GM21529 (cell line): ENCODE measurements at regions not wholly inside any gene's neighbourhood (a gene's known extent, or its start where the extent isn't known, plus 50 kb on each side); places are given as distances from the start of the nearest gene placed in this dataset.
"Not testable (repeated sequence)": the region's sequence is repeated elsewhere in the genome, so short reads cannot be mapped to it uniquely, and the experiment has no call there.

Source experiments
- ATAC-seq: cut with Tn5 transposase; IDR thresholded peaks from one replicate; pipeline ENCODE4 v1.9.1; 2021; ENCODE audit not compliant: unreplicated experiment

DNA sequence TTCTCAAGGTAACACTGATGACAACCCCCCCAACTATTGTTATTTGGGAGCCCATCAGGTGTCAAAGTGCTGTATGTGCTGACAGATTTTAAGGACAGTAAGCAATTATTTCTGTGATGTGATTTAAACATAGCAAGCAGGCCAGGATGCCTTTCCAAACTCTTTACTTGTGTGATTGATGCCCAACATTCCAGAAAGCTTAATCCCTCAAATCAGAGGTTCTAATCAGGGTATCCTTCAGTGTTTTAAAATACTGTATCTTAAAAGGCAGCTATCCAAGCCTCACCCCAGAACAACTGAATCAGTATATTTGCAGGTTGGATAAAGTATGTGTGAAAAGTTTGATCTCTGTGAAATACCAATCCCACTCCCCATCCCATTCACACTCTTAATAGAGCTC is 119.7 kb downstream of the GASK1B start:
- ATAC-seq, result no peak

- ATAC-seq, result no peak
These were observed 121.2 kb downstream of the GASK1B start for GRCh38 chr4:158051401-158052235.

DNA sequence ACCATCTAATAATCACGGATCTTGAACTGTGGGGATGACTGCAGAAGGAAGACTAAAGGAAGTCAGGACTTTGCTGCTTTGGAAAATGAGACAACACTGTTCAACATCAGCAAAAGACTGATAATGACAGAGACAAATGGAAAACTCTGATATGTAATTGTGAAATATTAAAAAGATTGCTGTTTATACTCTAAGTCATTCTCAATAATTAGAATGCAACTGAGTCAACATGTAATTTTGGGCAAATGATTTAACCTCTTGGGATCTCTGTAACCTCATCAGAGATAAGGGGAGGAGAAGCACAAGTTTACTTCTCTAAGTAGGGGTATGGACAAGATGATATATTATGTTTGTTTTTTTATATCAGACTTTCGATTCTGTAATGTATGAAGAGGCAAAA is 121.9 kb downstream of the GASK1B start:
- no peak for ATAC-seq

DNA sequence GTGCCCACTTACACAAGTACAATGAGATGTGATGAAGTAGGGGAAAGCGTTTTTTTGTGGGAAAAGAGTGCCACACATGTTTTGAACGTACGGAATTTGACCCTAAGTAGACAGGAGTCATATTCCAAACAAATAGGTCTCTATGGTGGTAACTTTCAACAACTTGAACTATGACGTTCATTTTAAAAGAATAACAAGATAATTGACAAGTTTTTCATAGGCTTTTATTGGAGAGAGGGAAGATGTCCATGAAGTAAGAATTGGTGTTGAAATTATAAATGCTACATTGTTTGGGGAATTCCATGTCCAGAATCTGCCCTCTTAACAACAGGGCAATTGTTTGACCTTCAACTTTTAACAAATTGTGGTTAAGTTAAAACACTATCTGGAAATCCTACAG is 126.5 kb downstream of the GASK1B start:
- ATAC-seq, result no peak

DNA sequence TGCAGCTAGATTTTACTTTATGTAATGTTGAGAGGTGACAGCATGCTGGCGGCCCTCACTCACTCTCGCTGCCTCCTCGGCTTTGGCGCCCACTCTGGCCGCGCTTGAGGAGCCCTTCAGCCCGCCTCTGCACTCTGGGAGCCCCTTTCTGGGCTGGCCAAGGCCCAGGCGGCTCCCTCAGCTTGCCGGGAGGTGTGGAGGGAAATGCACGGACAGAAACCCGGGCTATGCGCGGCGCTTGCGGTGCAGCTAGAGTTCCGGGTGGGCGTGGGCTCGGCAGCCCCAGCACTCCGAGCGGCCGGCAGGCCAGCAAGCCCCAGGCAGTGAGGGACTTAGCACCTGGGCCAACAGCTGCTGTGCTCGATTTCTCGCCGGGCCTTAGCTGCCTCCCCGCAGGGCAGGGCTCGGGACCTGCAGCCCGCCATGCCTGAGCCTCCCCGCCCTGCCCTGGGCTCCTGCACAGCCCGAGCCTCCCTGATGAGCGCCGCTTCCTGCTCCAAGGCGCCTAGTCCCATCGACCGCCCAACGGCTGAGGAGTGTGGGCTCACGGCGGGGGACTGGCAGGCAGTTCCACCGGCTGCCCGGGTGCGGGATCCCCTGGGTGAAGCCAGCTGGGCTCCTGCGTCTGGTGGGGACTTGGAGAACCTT is 128.7 kb downstream of the GASK1B start:
- ATAC-seq, result no peak

GRCh38 chr4:158042591-158043030 is 130.2 kb downstream of the GASK1B start:
- no peak for ATAC-seq

GRCh38 chr4:158038718-158039117 is 134.1 kb downstream of the GASK1B start:
- no peak for ATAC-seq

GRCh38 chr4:158036998-158037397 is 135.8 kb downstream of the GASK1B start:
- ATAC-seq, result no peak

DNA sequence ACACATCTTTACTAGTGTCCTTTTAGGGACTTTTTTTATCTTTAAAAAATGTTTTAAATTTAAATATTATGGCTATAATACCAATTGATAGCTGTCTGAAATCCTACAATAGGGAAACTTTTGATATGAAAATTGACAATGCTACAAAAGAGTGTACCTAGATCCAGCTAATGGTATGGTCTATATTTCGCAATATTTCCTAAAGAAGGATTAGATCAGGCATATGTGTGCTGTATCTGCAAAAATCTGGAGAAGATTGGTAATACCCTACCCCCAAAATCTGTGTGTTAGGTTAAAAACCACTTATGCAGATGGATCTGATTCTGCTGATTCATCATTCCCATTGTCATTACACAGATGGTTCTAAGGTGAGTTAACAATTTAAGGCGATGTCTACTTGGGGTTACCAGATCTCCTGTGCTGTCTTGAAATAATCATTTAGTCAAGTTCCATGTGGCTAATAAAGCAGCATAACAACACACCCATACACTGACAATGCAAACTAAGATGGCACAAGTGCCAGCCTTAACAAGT is 137.1 kb downstream of the GASK1B start:
- ATAC-seq, result no peak

DNA sequence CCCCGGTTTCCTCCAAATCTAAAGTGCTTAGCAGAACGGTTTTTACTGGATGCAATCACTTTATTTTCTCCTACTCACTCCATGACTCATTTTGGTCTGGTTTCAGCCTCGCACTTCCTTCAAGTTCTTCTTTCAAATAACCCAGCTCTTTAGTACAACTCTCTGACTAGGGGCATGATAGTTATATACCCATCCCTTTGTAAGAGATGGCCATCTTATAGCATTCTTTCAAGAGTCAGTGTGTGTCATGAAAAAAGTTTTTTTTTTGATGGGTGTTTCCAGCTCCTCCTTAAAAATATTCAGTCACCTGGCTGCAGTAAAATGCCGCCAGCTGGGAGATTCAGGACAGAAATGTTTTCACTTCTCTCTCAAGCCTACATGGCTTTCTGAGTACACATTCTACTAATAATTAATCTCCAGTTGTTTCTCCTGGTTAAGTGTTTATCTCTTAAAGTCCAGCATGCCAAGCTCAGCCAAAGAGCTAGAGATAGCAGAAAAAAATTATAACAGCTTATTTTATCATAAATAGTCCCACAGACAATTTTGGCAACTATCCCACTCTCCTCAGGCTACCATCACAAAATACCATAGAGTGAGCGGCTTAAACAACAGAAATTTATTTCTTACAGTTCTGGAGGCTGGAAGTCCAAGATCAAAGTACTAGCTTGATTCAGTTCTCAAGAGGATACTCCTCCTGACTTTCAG is 139.3 kb downstream of the GASK1B start:
- ATAC-seq, result no peak

- ATAC-seq, result no peak
These were observed 140.0 kb downstream of the GASK1B start for GRCh38 chr4:158032733-158033415.

DNA sequence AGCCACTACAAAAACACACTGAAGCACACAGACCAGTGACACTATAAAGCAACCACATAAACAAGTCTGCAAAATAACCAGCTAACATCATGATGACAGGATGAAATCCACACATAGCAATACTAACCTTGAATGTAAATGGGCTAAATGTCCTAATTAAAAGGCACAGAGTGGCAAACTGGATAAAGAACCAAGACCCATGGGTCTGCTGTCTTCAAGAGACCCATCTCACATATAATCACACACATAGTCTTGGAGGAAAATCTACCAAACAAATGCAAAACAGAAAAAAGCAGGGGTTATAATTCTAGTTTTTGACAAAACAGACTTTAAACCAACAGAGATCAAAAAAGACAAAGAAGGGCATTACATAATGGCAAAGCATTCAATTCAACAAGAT is 144.4 kb downstream of the GASK1B start:
- not testable (repeated sequence) for ATAC-seq

DNA sequence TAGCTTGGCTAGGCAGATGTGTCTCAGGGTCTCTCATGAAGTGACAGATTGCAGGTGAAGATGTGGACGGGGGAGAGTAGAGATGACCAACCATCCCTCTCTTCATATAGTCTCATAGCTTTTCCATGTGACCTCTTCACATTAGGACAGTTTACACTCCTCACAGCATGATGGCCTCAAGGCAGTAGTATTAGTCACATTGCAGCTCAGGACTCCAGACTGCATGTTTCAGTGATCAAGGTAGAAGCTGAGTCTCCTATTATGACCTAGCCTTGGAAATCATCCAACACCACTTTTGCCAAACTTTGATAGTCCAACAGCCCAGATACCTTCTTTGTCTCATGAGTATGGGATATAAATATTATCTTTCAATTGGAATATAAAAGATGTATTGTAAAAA is 147.7 kb downstream of the GASK1B start:
- no peak for ATAC-seq

DNA sequence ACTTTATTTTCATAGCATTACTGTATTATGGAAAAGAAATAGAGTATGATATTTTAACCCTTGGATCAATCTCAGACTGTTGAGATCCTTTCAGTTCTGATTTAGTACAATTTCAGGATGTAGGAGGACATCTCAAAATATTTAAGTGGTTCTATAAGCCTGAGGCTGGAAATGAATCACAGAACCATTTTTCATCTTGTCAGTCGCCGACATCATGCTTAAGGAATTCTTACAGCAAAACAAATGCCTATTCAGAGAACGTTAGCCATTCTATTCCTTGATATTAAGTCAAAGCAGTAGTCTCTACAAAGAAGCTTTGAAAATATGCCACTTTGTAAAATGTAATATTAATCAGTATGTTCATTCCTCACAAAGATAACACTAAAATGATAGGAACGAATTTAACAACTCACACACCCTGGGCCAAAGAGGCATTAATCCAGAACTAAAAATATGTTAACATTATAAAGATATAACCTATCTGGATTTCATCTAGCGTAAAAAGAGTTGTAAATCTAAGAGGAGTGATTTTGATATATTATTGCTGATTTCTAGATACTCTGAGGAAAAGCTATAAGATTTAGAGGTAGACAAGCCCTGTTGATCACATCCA is 152.0 kb downstream of the GASK1B start:
- ATAC-seq, result no peak

DNA sequence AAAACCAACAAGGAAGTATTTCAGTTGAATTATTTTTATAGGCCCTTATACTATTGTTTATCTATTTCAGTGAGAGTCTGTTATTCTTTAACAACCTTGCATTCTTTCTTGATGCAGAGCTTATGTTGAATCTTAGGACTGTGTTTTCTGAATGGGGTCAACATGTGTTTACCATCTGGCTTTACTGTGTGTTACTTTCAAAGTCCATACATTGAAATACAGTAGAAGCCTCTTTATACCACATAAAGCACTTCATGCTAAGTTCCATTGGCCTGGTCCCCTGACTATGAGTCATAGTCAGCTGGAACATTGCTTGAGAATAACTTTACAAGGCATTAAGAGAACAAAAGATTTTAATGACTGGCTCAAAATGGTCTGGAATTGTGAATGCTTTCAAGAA is 152.6 kb downstream of the GASK1B start:
- no peak for ATAC-seq

GRCh38 chr4:158018831-158019230 is 154.0 kb downstream of the GASK1B start:
- no peak for ATAC-seq

GRCh38 chr4:158018221-158018830 is 154.5 kb downstream of the GASK1B start:
- no peak for ATAC-seq

DNA sequence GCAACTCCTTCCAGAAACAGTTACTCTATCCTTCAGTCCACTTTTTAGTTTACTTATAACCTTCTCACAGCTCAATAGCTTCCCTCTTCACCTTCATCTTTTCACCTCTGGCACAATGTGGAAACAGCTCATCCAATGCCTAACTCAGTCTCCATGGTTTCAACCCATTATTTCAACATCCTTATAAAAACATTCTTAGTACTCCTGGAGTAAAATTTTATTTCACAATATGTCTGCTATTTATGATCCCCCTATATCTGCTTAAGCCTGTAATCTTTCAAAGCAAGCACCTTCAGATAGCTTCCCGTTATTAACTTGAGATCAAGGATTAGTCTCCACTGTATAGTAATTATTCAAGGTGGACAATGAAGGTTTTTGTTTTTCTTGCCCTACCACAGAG is 156.3 kb downstream of the GASK1B start:
- no peak for ATAC-seq

GRCh38 chr4:158015241-158015640 is 157.6 kb downstream of the GASK1B start:
- no peak for ATAC-seq

DNA sequence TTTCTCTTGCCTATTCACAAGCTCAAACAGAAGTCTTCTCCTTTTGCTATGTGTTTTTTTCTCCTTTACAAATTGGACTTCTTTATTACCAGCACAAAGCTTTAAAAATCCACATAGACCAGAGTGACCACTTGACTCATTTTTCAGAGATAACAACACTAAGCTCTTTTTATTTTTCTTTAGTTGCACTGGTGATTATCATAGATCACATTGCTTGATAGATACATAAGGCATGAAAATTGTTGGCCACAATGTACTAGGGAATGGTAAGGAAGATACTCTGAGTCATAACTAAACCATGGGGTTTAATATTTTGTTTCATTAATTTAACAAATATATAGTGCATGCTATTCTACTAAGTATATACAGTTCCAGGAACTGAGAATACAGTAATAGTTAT is 159.0 kb downstream of the GASK1B start:
- no peak for ATAC-seq
